ENCODE measurements at regions not wholly inside any gene's neighbourhood (a gene's known extent, or its start where the extent isn't known, plus 50 kb on each side); places are given as distances from the start of the nearest gene placed in this dataset.

DNA sequence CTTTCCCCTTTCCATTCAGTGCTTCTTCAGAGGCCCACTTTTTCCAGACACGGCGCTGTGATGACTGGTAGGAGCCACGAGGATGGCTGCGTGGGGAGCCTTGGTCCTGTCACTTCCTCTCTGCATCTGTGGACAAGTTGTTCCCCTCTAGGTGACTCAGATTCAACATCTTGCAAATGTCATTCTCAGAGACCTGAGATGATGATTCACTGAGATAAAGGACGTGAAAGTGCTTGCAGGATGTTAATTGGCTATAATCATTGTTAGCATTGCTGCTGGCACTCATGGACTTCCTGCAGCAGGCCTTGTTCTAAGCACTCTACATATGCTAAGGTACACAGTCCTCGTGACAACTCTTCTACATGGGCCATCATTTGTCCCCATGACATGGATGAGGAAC is 489.8 kb upstream of the ZMIZ1 start:
- peak; percentile 7 for DNase-seq

GRCh38 chr10:78579576-78579975 is 489.2 kb upstream of the ZMIZ1 start:
- DNase-seq: no peak

DNA sequence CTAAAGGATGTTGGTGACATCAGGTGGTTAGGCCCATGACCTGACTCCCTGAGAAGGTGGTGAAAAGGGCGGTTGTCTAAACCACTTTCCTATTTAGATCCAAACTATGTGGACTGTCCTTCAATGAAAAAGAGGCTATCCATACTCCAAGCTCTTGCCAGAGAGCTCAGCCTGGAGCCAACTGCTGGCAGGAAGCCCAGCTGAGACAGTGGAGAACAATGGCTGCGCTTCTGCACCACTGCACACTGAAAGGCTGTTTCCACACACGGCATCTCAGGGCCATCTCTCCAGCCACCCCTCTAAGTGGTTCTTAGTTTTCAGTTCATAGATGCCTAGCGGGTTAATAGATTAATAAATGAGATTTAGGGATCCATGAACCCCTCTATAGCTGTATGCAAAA is 488.8 kb upstream of the ZMIZ1 start:
- DNase-seq: no peak

DNA sequence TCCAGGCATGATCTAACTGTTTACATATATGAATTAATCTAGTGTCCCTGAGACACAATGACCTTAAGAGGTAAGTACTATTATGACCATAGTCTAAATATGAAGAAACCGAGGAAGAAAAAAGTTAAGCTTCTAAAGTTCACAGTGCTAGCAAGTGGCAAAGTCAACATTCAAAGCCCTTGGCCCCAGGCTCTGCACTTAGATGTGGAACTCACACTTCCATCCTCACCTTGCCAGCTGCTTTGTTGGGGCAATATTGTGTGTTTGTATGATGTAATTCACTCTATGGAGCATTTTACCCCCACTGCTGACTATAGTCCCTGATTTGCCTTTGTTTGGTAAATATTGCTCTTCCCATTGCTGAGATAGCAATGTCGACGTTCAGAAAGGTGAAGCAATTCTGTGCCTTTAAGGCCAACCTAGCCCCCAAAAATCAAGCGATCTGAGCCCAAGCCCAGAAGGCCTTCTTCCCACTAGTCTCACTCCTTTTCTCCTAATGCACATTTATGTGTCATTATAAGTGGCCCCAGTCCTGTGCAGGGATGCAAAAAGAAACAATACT is 487.6 kb upstream of the ZMIZ1 start:
- no peak for DNase-seq

GRCh38 chr10:78582540-78582939 is 486.2 kb upstream of the ZMIZ1 start:
- no peak for DNase-seq

GRCh38 chr10:78584266-78584665 is 484.5 kb upstream of the ZMIZ1 start:
- no peak for DNase-seq

DNA sequence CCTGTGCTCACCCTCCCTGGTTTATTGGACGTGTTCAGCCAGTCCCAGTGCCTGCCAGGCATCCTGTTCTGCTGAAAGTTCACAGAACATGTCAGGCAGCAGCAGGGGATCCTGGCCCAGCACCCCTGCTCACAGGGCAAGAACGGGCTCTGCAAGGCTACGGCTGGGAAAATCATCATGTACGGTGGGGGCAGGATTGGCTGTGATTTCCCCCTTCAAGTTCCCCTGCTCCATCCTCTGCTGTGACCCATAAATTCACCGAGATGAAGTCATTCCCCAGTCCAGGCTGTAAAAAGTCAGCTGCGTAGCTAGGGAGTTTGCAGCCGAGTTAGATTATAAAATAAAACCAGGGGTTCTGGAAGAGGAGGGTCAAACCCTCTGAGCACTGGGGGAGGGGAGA is 484.1 kb upstream of the ZMIZ1 start:
- DNase-seq: no peak

GRCh38 chr10:78585952-78586351 is 482.8 kb upstream of the ZMIZ1 start:
- DNase-seq: no peak

DNA sequence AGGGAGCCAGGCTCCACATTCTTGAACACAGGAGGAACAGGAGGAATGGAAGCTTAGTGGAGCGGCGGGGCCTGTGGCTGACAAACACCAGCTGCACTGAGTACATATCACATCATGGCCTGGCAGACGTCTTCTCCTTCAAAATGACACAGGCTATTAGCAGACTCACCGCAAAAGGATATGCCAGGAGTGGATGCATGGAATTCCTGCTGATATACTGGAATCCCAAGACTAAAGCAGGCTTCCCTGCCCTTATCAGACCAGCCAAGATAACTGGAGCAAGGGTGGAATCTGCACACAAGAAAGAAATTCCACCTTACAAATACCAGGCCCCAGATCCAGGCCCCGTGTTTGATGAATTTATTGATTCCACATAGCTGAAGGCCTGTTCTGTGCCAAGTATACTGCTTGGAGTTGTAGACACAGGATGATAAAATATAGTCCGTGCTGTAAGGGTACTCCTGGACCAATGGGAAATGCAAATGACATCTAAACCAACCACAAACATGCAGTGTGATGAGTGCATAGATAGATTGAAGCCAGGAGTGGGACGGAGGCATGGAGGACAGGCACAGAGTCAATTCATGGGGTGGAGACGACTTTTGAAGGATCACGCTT is 480.5 kb upstream of the ZMIZ1 start:
- no peak for DNase-seq

DNA sequence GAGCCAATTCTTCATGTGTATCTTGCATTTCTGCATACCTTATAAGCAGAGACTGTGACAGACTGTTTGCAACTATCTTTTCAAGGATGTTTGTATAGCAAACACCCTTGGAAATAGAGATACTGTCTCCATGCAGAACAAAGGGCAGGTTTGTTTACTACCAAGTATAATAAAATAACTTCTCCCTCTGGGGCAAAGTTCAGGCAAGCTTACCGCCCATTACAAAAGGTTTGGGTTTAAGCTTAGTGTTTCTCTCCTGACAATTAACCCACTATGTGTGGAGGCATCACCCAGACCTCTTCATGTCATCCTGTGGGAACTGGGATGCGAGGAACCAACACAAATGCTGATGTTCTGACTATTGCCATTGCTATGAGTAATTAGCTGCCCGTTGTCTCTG is 479.1 kb upstream of the ZMIZ1 start:
- no peak for DNase-seq

GRCh38 chr10:78591066-78591465 is 477.7 kb upstream of the ZMIZ1 start:
- DNase-seq: no peak

DNA sequence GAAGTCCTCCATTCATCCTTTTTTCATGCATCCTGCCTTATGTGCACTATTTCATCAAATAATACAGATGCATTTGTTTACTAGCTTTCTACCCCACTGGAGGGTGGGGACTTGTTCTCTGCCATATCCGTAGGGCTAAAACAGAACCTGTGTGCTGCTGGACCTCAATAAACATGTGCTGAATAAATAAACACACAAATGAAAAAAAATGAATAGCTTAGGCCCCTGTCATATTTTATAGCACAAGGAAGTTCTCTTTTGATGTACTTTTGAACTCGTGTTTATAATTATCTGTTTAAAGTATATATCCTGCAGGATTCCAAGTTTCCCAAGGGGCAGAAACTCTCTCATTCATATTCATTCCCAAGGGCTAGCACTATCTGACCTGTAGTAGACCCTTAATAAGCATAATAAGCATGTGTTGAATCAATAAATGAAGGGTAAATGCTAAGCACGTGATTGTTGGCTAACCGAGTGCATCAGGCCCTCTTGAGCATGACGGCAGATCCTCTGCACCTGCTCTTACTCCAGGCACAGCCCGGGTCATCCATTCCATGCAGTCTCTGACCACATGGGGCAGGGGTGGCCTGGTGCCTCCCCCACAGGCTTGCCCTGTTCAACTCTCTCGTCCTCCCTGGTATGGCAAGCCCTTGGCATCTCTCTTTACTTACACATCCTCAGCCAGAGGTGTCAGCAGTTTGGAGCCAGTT is 474.1 kb upstream of the ZMIZ1 start:
- DNase-seq: no peak

DNA sequence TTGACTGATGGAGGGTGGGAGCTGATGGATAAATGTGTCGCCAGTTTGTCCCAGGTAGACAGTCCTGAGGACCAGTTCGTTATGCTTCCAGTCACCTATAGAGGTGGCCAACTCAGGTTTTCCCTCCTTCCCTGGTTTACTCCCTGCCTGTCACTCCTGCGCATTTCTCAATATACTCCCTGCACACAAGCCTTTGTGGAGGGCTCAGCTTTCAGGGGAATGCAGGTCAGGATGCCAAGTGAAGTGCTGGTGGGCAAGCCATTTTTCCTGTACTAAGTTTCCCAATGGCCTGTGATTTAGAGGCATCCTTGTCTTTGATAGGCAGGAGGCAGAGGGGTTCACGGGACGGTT is 473.5 kb upstream of the ZMIZ1 start:
- DNase-seq: no peak

DNA sequence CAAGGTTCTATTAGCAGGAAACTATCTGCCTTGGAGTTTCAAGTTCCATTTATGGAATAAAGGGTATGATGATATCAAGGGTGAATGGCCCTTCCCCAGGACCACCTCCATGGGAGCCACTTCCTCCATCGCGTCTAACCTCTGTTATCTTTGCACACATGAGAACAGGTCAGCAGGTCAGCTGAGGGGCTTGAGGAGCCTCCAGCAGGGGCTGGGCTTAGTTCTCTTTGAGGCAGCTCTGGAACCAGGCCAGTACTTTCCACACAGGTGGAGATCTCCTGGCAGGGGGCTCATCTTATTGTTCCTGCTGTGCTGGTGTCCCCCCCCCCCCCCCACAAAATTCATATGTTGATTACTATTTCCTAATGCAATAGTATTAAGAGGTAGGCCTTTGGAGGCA is 472.2 kb upstream of the ZMIZ1 start:
- DNase-seq: no peak

DNA sequence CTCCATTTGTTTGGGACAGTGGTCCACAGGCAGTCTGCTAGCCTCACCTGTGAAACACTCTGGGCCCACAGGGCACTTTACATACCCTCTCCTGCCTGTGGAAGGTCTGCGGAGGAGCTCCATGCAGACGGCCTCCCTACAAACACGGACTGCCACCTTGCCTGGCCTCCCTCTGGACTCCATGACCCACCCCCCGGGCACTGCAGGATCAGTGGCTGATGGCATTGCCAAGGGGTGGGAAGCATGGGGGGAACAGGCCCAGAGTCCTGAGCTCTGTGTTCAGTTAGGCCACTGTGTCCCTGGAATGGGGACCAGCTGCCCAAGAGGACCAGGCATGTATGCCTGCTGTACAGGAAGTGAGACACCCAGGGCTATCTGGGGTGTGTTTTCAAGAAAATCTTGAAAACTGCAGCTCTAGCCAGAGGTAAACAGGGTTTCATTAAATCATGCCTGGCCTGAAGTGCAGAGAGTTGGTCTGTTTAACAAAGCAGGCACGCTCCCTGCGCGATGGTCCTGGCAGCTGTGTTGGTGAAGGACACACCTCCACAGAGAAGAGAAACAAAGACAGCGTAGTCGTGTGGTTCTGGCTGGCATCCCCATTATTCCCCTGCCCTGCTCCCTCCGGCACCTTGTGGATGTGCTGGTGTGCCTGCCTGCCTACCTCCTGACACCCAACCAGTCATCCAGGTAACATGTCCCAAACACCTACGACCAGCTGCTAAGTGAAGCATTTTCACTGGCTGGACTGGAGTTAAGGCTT is 470.8 kb upstream of the ZMIZ1 start:
- no peak for DNase-seq

DNA sequence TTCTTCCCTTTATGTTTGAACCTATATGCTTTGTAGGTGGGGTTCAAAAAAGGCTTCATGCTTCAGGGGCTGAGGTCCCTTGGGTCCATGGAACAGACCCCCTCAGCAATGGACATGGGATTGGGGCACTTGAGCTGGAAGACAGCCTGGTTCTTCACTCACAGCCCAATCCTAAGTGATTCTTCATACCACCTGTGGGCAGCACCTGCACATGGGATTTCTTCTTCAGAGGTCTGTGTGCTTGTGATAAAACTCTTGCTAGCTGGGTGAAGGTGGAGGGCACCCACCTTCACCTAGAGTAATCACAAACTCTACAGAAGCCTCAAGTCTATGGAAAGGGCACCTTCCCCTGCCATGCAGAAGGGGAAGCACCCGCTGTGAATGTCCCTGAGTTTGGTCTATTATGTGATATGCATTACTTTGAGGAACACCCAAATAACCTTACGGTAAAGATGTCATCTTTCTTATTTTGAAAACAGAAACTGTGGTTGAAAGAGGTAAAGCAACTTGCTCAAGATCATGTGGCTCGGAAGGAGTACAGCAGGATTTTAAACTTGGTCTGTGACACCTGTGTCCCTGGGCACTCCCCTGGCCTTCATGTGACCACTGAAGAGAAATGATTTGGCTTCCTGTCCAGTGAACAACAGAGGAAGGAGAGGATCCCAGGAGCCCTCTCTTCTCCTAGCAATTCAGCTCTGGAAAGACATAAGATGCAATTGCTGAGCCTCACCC is 469.5 kb upstream of the ZMIZ1 start:
- DNase-seq: no peak

DNA sequence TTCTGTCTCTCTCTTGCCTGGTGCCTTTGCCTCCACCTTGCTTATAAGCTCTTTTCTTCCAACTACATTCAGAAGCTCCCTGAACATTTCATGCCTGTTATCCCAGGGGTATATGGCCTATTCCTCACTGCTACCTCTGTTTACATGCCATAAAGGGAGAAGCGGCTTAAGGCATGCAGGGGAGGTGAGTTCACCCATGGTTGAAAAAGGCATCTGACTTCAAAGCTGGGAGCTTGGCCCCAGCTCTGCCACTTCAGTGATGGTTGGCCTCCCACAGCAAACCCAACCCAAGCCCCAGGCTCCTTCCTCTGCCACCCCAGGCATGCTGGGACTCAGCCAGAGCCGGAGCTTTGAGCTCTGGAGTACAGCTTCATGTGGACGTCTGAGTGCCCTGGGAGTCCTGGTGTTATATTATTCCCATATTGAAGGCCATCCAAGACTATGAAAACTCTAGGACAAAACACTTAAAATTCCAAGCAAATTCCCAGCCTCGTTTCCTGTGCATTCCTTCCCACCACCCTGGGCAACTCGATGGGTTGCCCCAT is 468.6 kb upstream of the ZMIZ1 start:
- DNase-seq: no peak

- DNase-seq: no peak
These were observed 468.0 kb upstream of the ZMIZ1 start for GRCh38 chr10:78600740-78601139.

DNA sequence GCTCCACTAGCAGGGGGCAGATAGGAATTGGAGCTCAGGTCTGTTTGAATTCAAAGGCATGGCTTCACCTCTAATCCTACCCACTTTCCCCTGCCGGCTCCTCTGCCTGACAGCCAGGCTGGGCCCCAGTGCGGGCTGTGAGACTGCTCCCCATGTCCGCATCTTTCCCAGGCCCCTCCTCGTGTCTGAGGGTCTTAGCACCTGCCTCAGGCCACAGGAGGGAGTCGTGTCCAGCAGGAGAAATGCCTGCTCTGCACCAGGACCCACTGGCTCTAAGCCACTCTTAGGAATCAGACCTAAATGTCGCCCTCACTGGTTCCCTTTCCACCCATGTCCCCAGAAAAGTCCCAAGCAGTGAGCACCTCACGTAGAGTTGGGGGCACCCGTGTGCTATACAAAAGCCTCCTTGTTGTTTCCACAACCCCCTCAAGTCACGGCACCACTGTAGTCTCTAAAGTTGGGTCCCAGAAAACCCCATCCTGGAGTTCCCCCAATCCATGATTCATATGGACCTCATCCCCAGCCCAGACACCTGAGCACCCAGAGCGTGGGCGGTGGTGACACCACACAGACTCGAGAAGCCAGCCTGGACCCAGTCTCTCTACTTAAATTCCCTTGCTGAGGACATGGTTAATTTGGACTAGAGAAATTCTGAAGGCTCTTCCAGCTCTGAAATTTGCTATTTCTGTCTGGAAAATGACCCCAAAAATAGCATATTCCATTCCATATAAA is 466.4 kb upstream of the ZMIZ1 start:
- DNase-seq: no peak

- DNase-seq: no peak
These were observed 464.5 kb upstream of the ZMIZ1 start for GRCh38 chr10:78604286-78604685.

GRCh38 chr10:78604721-78605120 is 464.0 kb upstream of the ZMIZ1 start:
- DNase-seq: no peak

DNA sequence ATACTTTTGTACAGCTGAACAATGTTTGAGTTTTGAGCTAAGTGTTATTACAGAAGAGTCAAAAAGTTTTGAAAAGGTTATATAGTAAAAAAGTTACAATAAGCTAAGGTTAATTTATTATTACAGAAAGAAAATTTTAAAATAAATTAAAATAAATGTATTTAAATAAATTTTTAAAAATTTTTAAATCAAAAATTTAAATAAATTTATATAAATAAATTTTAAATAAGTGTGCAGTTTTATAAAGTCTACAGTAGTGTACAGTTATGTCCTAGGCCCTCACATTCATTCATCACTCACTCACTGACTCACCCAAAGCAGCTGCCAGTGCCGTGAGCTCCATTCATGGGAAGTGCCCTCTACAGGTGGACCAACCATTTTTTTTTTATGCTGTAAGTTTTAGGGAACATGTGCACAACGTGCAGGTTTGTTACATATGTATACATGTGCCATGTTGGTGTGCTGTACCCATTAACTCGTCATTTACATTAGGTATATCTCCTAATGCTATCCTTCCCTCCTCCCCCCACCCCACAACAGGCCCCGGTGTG is 462.9 kb upstream of the ZMIZ1 start:
- DNase-seq: no peak
